ENCODE measurements at regions not wholly inside any gene's neighbourhood (a gene's known extent, or its start where the extent isn't known, plus 50 kb on each side); places are given as distances from the start of the nearest gene placed in this dataset.
"Not testable (repeated sequence)": the region's sequence is repeated elsewhere in the genome, so short reads cannot be mapped to it uniquely, and the experiment has no call there.

DNA sequence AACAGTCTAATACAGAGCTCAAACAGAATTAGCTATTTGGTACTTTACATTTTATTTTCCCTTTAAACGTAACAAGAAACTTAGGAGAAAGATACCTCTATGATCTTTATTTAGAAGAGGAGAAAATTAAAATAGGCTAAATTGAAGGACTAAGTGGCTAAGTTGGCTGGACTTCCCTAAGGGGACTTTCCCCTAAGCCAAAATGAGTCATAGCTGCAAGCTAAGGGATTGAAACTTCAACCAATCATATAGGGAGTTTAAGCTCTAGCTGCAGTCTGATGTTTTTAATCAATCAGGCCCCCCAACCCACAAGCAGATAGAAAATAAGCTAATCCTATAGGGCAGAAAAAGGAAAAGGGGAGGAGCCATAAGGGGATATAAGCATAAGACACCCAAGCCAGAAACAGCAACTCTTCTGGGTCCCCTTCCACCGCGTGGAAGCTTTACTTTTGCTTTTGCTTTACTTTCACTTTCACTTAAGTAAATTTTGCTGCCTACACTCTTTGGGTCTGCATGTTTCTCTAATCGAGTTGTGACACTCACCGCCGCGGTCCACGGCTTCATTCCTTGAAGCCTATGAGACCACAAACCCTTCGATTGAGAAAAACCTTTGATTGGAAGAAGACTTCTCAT is 1108.5 kb upstream of the EPHA6 start:
- DNase-seq, result peak; percentile 1 to 22 (median 12)

DNA sequence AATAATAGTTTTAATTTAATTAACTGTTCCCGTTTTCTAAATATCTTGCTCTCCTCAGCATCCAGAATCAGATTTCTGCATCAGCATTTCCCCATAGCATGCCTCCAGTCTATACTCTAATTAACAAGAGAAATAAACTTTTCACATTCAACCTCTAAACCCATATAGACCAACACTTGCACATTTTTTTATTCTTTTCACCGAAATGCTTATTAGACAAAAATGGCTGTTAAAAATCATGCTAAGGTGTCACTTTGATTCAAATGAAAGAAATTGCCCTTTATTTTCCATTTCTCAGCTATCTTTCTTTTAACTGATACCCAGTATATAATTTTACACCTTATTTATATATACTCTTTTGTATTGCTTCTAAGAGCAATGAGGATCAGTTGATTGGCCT is 1107.1 kb upstream of the EPHA6 start:
- DNase-seq, result no peak

- DNase-seq, result no peak
Observed at GRCh38 chr3:95710684-95711083, 1103.7 kb upstream of the EPHA6 start.

- DNase-seq, result no peak
Observed at GRCh38 chr3:95711789-95712188, 1102.6 kb upstream of the EPHA6 start.

GRCh38 chr3:95715128-95715527 is 1099.3 kb upstream of the EPHA6 start:
- DNase-seq, result no peak

- DNase-seq, result no peak
Observed at GRCh38 chr3:95717048-95717447, 1097.3 kb upstream of the EPHA6 start.

DNA sequence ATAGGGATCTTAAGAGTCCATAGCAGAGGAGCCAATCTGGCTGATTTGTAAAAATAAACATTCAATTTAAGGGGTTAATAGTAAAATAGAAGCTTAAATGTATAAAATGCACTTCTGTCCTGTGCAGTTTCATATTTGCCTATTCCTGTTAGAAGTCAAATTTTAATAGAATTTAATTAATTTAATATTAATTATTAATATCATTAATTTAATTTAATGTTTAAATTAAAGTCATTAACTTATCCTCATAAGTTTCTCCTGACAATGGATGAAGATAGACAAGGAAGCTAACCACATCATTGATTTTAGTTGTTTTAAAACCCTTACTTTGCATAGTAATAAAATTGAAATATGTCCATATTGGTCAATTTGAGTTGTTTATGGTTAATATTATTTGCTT is 1096.2 kb upstream of the EPHA6 start:
- DNase-seq, result no peak

DNA sequence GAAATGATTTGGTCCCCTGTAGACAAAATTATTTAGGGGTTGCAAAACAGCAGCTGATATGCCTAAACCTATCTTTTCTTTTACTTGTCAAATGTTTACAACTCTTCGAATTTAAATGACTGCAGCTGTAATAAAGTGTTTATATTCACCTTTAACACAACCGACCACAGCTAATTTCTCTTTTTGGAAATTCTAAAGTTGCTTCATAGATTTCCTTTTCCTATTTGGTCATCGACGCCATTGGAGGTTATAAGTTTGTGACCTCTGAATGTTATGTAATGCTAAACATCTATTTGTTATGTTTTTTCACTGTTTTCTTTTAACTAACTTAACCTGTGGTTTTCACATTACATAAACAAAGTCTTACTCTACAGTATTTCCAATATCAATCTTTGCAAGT is 1094.9 kb upstream of the EPHA6 start:
- DNase-seq, result no peak

- DNase-seq, result peak in 1 of 4 experiments; percentile 11
Observed at GRCh38 chr3:95721938-95722337, 1092.5 kb upstream of the EPHA6 start.

GRCh38 chr3:95725770-95726169 is 1088.6 kb upstream of the EPHA6 start:
- DNase-seq, result no peak

DNA sequence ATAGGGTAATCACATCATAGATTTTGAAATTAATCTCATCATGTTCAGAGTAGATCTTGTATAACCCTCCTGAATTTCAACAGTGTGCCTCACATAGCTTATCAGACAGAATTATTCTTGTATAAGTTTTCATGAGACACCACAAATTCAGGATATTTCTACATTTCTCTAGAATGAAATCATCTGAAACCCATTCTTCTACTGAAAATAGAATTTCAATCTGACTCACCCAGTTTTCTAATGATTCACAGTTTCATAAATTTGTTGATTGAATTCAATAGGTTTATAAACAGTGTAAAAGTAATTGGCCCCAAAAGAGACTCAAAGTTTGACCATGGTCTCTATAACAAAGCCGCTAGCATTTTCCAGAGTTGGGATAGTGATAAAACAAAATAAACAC is 1082.6 kb upstream of the EPHA6 start:
- DNase-seq, result no peak

GRCh38 chr3:95733336-95733735 is 1081.1 kb upstream of the EPHA6 start:
- DNase-seq, result no peak

GRCh38 chr3:95738045-95738444 is 1076.3 kb upstream of the EPHA6 start:
- DNase-seq, result no peak

DNA sequence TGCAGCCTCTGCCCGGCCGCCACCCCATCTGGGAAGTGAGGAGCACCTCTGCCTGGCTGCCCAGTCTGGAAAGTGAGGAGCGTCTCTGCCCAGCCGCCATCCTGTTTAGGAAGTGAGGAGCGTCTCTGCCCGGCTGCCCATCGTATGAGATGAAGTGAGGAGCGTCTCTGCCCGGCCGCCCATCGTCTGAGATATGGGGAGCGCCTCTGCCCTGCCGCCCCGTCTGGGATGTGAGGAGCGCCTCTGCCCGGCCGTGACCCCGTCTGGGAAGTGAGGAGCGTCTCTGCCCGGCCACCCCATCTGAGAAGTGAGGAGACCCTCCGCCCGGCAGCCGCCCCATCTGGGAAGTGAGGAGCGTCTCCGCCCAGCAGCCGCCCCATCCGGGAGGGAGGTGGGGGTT is 1069.5 kb upstream of the EPHA6 start:
- not testable (repeated sequence) for DNase-seq

GRCh38 chr3:95750097-95750496 is 1064.3 kb upstream of the EPHA6 start:
- DNase-seq, result no peak

- no peak for DNase-seq
Observed at GRCh38 chr3:95751509-95751908, 1062.9 kb upstream of the EPHA6 start.

DNA sequence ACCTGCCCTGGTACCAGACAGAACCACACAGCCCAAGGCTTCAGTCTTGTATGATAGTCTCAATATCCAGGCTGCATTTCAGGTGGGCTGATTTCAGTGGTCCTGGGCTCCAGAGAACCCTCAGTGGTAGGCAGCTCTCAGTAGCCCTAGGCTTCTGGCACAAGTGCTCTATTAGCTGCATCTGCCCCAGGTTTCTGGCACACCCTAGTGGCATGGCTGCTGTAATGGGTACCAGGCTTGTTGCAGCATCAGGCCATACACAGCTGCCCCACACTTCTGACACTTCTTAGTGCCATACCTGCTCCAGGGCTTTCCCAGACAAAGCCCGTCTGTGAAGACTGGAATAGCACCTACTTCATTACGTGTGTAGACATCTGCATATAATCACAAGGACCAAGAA is 1062.2 kb upstream of the EPHA6 start:
- no peak for DNase-seq

- no peak for DNase-seq
Observed at GRCh38 chr3:95758707-95759106, 1055.7 kb upstream of the EPHA6 start.

- DNase-seq, result no peak
Observed at GRCh38 chr3:95759614-95760301, 1054.6 kb upstream of the EPHA6 start.

- no peak for DNase-seq
Observed at GRCh38 chr3:95775486-95776094, 1038.8 kb upstream of the EPHA6 start.

DNA sequence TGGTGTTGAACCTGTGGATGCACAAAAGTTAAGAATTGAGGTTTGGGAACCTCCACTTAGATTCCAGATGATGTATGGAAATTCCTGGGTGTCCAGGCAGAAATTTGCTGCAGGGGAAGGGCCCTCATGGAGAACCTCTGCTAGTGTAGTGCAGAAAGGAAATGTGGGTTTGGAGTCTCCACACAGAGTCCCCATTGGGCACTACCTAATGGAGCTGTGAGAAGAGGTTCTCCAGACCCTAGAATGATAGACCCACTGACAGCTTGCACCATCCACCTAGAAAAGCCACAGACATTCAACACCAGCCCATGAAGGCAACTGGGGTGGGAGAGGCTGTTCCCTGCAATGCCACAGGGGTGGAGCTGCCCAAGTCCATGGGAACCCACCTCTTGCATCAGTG is 1032.8 kb upstream of the EPHA6 start:
- no peak for DNase-seq

- DNase-seq, result no peak
Observed at GRCh38 chr3:95789111-95789510, 1025.3 kb upstream of the EPHA6 start.

DNA sequence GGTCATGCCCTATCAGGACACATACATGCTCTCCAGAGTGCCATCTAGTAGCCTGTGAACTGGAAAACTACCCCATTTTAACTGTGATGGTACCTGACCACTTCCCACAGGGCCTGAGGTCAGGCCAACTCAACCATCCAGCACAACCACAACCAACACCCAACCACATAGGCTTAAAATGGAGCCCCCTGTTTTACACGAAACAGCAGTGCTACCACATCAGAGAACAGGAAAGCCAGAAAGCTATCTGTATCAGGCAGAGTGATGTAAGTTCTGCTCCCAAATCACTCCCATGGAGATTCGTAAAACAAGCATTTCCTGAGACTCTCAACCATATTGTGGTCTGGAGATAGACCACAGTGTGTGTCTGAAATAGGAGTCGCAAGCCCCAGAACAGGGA is 1017.3 kb upstream of the EPHA6 start:
- no peak for DNase-seq

DNA sequence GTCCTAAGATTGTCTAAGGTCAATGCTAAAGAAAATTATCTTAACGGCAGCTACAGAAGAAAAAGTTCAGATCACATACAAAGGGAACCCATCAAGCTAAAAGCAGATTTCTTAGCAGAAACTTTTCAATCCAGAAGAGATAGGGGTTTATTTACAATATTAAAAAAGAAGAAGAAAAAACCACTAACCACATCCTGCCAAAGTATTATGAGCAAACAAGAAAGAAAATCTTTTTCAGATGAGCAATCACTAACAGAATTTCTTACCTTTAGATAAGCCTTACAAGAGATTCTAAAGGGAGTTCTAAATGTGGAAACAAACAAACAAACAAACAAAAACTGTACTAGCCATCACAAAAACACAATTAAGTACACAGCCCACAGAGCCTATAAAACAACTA is 1015.8 kb upstream of the EPHA6 start:
- DNase-seq, result no peak

Measured in suppressor macrophage (primary cell).